GM21717 (cell line): ENCODE measurements at regions not wholly inside any gene's neighbourhood (a gene's known extent, or its start where the extent isn't known, plus 50 kb on each side); places are given as distances from the start of the nearest gene placed in this dataset.

Source experiments
- ATAC-seq: cut with Tn5 transposase; IDR thresholded peaks from one replicate; pipeline ENCODE4 v1.9.1; 2021; ENCODE audit warnings: mild to moderate bottlenecking, moderate library complexity; ENCODE audit not compliant: unreplicated experiment

DNA sequence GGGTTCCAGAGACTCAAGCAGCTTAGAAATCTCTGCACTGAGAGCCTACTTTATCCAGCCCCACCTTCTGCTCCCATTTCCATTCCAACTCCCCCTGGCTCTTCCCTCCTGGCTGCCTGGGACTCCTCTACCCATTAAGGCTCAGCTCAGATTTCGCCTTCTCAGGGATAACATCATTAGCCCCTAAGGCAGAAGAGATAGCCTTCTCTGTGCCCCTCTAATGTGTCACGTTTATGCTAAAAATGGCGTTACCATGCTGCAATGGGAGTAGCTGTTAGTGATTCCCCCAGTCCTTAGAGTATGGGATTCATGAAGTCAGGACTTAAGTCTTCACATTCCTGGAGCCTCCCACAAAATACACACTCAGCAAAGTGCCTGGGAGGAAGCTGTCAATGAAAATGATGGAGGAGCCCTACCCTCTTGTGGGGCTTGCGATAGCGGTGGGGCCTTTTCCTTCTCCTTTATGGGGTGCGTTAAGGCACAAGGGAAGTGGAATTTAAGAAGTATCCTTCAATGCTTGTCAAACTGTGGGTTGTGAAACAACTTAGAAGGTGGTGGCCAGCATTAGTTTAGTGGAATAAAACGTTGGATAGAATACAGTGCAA is 144.7 kb upstream of the COPS8 start:
- no peak for ATAC-seq

DNA sequence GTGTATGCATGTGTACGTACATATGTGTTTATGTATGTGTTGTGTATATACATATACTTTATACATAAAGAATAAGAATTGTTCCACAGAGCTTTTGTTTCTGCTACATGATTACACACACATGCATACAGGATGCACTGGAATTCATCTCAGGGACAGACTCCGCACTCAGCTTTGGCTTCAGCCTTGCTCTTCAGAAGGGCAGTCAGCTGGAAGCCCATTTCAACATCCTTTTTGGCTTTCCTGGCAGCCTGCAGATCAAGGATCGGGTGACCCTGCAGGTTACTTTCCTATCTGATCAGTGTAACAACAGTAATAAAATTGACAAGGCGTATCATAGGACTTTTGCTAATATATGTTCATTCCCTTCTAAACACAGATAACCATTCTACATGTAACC is 144.1 kb upstream of the COPS8 start:
- no peak for ATAC-seq

DNA sequence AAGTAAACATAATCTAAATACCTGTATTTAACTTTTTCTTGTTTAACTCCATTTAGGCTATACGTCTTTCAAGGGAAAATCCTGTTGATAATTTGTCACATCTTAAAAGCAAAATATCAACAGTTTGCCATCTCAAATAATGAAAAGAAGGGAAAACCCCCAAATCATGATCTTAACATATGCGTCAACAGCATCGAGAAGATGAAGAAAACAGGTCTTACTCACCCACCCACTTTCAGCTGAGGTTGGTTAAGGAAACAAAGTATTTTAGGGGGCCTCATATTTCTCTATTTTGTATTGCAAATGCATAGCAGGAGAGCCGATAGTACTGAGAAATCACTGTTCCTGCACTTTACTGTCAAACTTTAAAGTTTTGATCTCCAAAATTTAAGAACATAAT is 143.1 kb upstream of the COPS8 start:
- no peak for ATAC-seq

DNA sequence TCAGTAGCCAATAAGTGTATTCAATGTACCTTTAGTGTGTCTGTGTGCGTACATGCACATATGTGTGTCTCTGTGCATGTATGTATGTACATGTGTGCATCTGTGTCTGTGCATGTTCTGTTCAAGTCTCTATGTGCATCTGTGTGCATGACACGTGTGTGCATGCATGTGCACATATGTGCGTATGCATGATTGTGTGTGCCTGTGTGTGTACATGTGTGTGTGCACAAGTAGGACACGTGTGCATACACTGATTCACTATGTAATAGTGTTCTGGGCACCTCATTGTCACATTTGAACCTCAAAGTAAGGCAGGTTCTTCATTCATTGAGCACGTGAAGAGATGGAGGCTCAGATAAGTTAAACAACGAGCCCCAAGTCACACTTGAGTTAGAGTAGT is 142.6 kb upstream of the COPS8 start:
- ATAC-seq: no peak

DNA sequence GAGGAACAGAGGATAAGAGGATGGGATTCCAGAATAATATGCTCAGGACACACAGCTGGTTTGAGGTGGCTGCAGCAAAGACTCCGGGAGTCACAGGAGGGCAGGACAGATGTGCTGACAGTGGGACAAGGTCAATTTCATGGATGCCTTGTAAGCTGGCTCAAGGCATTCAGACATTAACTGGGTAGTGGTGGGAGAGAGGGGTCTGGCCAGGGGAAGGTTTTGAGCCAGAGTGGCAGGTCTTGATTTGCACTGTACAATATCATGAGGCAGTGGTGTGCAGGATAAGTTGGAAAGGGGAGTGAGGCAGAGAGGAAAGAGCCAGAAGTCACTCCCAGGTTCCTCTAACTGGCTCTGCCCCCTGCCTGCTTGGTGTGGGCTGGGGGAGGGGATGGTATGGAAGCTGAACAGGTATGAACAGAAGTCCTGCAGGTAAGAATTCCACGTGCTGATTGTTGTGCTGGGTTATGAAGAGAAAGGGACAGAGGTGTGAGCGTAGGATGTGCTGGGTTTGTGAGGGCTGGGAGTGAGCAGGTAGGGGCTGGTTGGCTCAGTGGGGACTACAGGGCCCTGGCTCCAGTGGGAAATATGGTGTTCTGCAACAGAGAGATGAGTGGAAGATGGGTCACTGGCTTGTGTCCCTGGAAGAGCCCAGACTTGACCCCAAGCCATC is 141.7 kb upstream of the COPS8 start:
- no peak for ATAC-seq

DNA sequence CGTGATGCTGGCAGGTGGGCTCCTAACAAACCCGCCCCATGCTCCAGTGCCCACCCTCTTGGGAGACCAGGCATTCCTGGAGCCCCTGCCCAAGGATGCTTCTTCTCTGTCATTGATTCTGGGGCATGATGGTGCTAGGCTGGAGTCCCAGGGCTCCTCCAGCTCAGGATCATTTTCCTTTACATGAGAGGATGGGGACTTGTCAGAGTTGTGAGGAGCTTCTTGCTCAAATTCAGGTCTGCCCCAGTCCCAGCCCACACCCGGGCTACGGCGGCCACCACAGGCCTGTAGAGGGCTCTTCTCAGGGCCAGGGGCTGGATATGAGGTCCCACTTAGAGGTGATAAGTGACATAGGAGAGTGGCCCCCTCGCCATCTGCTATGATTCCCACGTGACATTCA is 141.1 kb upstream of the COPS8 start:
- ATAC-seq: no peak

DNA sequence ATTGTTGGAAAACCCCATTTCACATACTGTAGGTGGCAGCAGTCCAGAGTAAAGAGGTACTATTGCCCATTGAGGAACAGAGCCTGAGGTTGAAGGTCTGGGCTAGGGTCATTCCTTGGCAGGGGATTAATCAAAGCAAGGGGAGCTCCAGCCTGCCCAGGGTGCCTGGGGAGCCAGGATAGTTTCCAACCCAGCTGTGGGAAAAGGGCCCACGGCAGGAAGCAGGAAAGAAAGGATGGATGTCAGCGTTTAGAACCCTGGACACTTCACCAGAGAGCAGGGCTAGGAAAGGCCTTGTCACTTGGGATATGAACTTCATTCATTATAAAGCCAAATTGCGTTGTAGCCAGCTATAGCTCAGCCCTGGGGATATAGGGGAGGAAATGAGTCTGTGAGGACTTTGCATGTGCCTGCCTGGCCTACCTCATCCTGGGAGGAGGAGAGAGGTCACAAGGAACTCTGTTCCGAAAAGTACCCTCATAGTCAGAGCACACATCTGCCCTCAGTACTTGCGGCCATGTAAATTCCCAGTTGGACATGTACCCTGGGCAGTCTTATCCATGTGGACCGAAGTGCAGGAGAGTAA is 140.2 kb upstream of the COPS8 start:
- ATAC-seq: no peak

DNA sequence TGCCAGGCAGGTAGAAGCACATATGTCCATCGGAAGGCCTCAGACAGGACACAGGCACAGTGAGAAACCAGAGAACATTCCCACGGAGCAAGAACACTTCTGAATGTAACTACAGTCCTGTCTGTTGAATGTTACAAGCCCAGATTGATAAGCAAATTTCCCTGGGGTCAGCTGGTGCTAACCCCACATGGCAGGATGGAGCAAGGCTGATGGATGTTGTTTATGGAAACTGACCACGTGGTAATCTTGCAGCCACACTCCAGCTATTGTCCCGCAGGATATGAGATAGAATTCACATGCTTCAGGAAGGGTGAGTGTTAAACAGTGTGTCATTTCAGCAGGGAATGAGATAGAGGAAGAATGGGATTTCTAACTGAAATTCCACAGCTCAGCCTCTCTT is 138.8 kb upstream of the COPS8 start:
- ATAC-seq: no peak

DNA sequence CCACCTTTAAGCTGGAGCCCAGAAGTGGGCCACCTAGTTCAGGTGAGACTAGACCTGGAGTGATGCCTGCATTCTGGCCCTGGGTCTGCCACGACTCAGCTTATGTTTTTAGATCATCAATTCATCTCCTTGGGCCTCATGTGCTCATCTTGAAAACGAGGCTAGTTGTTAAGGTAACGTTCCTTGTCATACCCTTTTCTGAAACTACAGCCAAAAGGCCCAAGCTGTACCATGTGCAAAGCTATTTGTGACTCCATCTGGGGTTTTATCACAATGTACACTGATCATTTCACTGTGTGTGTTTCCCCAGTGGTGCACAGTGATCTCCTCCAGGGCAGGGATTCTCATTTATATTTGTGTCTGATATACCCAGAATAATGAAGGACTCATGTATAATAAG is 138.4 kb upstream of the COPS8 start:
- ATAC-seq: no peak

DNA sequence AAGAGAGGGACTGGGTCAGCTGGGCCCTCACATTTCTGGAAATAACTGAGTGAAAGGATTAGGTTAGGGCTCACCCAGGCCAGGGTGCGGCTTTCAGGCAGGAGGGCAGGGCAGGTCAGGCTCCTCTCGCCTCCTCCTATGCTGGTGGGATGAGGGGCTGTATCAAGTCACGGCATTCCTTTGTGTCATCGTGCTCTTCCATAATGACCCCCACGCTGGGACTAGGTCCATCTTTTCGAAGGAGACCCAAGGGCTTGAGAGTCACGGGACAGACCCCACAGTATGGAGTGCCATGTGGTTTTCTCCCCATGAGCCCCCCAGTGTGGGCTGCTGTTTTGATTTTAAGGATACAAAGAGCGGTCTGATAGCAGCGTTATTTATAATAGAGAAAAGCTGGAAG is 137.8 kb upstream of the COPS8 start:
- ATAC-seq: no peak

DNA sequence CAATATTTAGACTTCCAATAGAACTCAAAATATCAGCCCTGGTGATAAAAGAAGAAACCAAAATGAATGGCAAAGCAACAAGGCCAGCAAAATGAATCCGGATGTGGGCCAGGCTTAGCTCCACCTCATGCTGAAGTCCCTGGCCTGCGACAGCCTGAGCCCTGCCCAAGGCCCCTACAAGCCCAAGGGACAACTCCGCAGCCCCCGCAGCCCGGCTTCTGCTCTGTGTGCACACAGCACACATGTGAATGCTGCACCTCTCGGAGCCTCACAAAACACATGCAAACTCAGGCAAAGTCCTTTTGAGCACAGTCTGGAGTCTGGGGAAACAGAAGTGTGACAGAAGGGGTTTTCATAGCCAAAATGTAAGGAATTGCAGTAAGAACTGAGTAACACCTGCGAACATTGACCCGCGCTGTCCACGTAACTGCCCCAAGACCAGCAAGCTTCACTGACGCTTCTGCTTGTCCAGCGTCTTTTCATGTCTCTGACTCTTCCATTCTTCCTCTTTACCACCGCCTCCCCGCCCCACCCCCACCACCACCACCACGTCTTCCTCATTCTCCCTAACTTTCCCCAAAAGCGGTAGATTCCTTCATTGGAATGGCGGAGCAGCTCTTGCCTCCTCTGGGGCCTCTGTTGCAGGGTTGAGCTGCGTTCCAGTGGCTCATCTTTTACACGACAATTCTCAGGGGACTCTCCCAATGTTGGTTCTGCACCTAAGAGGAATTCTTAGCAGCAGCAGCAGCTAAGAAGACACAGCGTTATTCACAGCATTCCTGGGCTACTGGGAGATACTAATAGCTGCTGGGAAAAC is 136.4 kb upstream of the COPS8 start:
- ATAC-seq: no peak

DNA sequence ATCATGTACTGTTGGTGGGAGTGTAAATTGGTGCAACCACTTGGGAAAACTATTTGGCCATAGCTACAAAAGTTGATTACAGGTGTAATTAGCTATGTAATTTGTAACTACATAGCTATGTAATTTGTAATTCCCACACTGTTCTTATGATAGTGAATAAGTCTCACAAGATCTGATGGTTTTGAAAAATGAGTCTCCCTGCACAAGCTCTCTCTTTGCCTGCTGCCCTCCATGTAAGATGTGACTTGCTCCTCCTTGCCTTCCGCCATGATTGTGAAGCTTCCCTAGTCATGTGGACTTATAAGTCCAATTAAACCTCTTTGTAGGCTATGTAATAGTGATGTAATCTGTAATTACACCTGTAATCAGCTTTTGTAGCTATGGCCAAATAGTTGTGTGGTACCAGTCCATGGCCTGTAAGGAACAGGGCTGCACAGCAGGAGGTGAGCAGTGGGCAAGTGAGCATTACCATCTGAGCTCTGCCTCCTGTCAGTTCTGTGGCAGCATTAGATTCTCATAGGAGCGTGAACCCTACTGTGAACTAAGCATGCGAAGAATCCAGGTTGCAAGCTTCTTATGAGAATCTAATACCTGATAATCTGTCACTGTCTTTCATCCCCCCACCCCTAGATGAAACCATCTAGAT is 133.7 kb upstream of the COPS8 start:
- ATAC-seq: no peak

DNA sequence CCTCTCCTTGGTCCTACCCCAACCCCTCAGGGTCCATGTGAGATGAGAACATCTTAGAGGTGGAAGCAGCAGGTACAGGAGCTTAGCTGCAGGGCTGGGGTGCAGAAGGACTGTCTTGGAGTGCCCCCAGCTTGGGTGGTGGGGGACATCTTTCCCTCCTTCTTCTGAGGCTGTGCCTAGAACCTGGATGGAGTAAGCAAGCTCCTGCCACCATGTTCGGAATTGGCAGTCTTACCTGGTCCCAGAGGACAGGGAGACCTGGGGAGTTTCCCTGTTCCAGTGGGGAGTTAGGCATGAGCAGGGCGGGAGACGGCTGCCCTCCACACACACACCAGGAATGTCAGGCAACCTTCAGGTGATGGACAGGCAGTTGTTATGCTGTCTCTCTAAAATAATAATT is 131.0 kb upstream of the COPS8 start:
- no peak for ATAC-seq

DNA sequence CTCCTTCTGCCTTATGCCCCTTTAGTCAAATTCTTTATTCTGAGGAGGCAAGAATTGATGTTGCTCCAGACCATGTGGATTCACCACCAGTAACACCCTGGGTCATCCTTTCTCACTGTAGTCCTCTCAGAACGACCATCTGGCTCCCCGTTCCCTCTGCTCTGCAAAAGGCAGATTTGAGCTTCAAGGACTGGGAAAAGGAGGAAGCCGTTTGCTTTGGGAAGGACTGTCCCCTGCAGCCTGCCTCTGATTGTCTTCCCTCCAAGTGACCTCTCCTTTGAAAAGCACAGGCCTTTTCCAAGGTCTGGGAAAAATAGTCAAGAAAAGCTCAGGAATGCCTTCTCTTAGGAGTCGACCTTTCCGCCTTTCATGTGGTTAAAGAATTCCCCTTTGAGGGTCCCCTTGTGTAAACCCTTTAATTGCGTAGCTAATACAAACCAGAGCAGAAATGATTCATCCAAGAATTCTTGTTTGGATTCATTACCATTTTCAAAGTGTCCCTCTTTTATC is 130.1 kb upstream of the COPS8 start:
- no peak for ATAC-seq

DNA sequence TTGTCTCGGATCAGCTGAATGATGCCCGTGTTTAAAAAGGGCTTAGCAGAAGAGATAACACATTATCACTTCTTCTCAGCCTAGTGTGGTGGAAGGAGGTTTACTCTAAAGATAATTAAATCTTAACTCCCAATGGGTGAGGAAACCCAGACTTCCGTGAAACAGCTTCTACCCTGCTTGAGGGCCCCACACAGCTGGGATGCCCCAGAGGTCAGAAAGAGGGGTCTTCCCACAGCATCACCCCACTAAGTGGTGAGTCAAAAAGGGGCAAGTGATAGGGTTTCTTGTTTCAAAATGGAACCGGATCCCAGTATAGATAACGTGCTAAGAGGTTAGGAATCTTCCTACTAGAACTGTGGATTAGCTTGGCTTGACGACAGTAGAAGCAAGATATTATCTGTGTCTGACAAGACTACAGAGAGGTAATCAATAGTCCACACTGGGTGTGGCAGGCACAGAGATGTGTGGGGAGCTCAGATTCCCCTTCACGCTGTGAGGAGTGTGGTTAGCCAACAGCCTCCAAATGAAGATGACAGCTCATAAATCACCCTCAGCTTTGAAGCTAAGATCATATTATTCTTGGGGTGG is 129.6 kb upstream of the COPS8 start:
- ATAC-seq: no peak

DNA sequence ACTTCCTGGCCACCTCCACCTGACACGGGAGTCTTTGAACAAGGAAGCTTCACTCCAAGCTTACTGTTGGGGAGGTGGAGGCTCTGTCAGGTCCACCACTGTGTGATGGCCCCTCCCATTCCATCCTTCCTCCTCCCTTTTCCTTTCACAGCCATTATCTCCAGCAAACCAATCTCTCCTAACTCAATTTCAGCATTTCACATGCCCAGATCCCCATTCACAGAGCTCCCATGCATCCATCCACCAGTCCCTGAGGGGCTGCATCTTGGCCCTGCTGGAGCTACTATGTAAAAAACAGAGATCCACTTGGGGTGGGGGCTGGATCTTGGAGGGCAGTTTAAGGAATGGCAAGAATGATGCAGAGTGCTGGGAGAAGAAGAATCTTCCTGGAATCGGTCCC is 129.0 kb upstream of the COPS8 start:
- no peak for ATAC-seq

DNA sequence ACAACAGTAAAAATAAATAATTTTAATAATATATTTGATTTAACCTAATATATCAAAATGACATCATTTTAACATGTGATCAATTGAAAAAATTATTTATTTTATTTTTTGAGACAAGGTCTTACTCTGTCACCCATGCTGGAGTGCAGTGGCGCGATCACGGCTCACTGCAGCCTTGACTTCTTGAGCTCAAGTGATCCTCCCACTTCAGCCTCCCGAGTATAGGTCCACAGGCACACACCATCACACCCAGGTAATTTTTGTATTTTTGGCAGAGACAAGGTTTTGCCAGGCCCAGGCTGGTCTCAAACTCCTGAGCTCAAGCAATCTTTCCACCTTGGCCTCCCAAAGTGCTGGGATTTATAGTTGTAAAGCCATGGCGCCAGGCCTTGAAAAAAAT is 126.7 kb upstream of the COPS8 start:
- ATAC-seq: no peak

DNA sequence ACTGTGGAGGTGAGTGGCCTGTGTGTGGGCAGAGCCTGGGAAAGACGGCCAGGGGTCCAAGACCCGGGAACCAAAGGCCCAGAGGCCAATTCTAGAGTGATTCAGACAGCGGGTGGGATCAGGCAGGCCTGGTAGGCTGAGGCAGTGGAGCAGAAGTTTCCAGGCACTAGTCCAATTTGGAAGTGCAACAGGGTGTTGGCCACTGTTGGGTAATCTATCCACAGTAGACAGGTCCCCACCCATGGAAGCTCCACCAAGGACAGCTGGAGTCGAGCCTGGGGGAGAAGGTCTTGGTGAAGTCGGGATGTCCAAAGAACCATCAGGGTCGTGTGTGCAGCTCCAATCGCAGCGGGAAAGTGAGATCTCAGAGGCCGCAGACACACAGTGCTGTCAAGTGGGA is 125.8 kb upstream of the COPS8 start:
- ATAC-seq: no peak

DNA sequence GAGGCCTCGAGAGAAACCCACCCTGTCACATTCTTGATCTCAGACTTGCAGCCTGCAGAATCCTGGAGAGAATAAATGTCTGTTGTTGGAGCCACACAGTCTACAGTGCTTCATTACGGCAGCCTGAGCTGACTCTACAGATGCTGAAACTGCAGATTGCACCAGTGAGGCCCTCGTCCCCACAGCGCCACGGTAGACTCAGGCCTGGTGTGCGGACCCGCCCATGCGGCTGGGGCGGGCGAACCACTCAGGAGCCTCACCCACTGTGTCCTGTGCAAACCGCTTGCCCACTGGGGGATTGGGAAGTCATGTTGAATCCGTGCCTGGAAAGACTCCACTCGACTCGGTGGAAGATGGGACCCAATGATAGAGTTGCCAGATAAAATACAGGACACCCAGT is 125.2 kb upstream of the COPS8 start:
- ATAC-seq: no peak

DNA sequence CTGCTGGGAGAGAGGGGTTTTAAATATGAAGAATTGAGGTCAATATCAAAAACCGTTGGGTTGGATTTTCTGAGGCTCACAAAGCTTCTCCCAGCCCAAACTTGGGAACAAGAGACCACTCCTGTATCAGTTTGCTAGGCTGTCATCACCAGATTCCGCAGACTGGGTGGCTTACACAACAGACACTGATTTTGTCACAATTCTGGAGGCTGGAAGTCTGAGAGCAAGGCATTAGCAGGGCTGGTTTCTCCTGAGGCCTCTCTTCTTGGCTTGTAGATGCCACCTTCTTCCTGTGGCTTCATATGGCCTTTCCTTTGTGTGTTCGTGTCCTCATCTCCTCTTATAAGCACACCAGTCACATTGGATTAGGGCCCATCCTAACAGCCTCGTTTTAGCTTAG is 122.9 kb upstream of the COPS8 start:
- no peak for ATAC-seq

DNA sequence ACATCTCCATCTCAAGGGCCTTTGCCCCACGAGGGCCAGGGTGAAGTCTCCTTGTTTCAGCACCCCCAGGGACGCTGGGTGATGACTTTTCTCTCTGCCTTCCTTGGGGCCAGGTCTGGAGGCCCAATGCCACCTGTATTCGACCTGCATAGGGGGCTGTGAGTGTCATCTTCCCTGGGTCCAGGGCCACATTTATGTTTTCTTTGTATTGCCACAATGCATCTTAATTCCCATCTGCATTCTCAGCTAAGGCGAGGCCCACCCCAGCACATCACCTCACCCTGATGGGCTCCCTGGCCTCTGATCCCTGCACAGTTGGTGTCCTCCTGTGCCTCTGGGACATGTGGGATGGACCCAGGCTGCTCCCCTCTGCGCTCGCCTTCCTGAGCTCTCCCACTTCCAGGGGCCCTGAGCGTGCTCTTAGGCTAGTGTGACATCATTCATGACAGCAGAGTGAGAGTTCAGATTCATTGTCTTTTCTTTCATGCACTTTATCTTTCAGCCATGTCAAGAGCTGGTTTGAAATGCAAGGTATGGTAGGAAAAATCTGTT is 122.0 kb upstream of the COPS8 start:
- ATAC-seq: no peak
